GM19324 (cell line): ENCODE measurements at regions not wholly inside any gene's neighbourhood (a gene's known extent, or its start where the extent isn't known, plus 50 kb on each side); places are given as distances from the start of the nearest gene placed in this dataset.
"Not testable (repeated sequence)": the region's sequence is repeated elsewhere in the genome, so short reads cannot be mapped to it uniquely, and the experiment has no call there.

Experiments
- ATAC-seq: cut with Tn5 transposase; IDR thresholded peaks from one replicate; pipeline ENCODE4 v1.9.1; 2021; ENCODE audit warnings: mild to moderate bottlenecking, moderate library complexity; ENCODE audit not compliant: unreplicated experiment, low FRiP score

- no peak for ATAC-seq
Measured at GRCh38 chr6:156260815-156261214, 516.4 kb upstream of the ARID1B start.

- no peak for ATAC-seq
Measured at GRCh38 chr6:156258981-156259380, 518.2 kb upstream of the ARID1B start.

- no peak for ATAC-seq
Measured at GRCh38 chr6:156256161-156256560, 521.0 kb upstream of the ARID1B start.

- no peak for ATAC-seq
Measured at GRCh38 chr6:156254240-156254639, 522.9 kb upstream of the ARID1B start.

GRCh38 chr6:156250593-156250992 lies 526.6 kb upstream of the ARID1B start:
- ATAC-seq: no peak

GRCh38 chr6:156242206-156242605 lies 535.0 kb upstream of the ARID1B start:
- no peak for ATAC-seq

- ATAC-seq: no peak
Measured at GRCh38 chr6:156231026-156231765, 546.0 kb upstream of the ARID1B start.

GRCh38 chr6:156219973-156220372 lies 557.2 kb upstream of the ARID1B start:
- ATAC-seq: no peak

GRCh38 chr6:156205678-156206077 lies 571.5 kb upstream of the ARID1B start:
- no peak for ATAC-seq

GRCh38 chr6:156199182-156199581 lies 578.0 kb upstream of the ARID1B start:
- no peak for ATAC-seq

- no peak for ATAC-seq
Measured at GRCh38 chr6:156197513-156197912, 579.7 kb upstream of the ARID1B start.

GRCh38 chr6:156194981-156195380 lies 582.2 kb upstream of the ARID1B start:
- ATAC-seq: no peak

- ATAC-seq: no peak
Measured at GRCh38 chr6:156193381-156193780, 583.8 kb upstream of the ARID1B start.

- no peak for ATAC-seq
Measured at GRCh38 chr6:156191895-156192294, 585.3 kb upstream of the ARID1B start.

GRCh38 chr6:156191390-156191789 lies 585.8 kb upstream of the ARID1B start:
- ATAC-seq: not testable (repeated sequence)

- no peak for ATAC-seq
Measured at GRCh38 chr6:156190270-156190669, 586.9 kb upstream of the ARID1B start.

GRCh38 chr6:156189714-156190113 lies 587.5 kb upstream of the ARID1B start:
- no peak for ATAC-seq

GRCh38 chr6:156189195-156189594 lies 588.0 kb upstream of the ARID1B start:
- no peak for ATAC-seq

- ATAC-seq: no peak
Measured at GRCh38 chr6:156185113-156185512, 592.1 kb upstream of the ARID1B start.

- no peak for ATAC-seq
Measured at GRCh38 chr6:156183678-156184077, 593.5 kb upstream of the ARID1B start.

GRCh38 chr6:156182356-156182755 lies 594.8 kb upstream of the ARID1B start:
- ATAC-seq: no peak

GRCh38 chr6:156181506-156181905 lies 595.7 kb upstream of the ARID1B start:
- no peak for ATAC-seq

- no peak for ATAC-seq
Measured at GRCh38 chr6:156175971-156176421, 601.2 kb upstream of the ARID1B start.
